PFSK-1 (cell line): ENCODE measurements at regions not wholly inside any gene's neighbourhood (a gene's known extent, or its start where the extent isn't known, plus 50 kb on each side); places are given as distances from the start of the nearest gene placed in this dataset.

ENCODE experiments used
- FOXP2 ChIP-seq: optimal IDR thresholded peaks from 2 replicates; pipeline ENCODE3; 2011; ENCODE audit warnings: borderline replicate concordance, control low read depth, inconsistent platforms; ENCODE audit not compliant: insufficient read depth; ENCODE audit errors: extremely low read length, extremely low read depth
- POLR2AphosphoS5 ChIP-seq: IDR thresholded peaks from 2 replicates; pipeline ENCODE4 v1.6.1; 2012; ENCODE audit warnings: low read depth, mild to moderate bottlenecking, control low read depth, low read length, moderate library complexity
- SIN3A ChIP-seq: IDR thresholded peaks from 2 replicates; pipeline ENCODE4 v1.6.1; 2012; ENCODE audit warnings: mild to moderate bottlenecking, low read length, moderate library complexity, borderline replicate concordance; ENCODE audit not compliant: insufficient read depth
- TAF1 ChIP-seq: IDR thresholded peaks from 2 replicates; pipeline ENCODE4 v1.6.1; 2012; ENCODE audit warnings: low read length, control low read depth, borderline replicate concordance; ENCODE audit not compliant: insufficient read depth
- TF ChIP-seq, protein P1 (sequence below), 2 experiments: IDR thresholded peaks; 2 replicates each; pipeline versions ENCODE4 v1.6.1 to v1.8.0; 2011 to 2012; ENCODE audit warnings: low read depth in 2 of 2, low read length in 2 of 2, control low read depth in 1 of 2, inconsistent platforms in 1 of 2, mild to moderate bottlenecking in 1 of 2, moderate library complexity in 1 of 2; ENCODE audit not compliant: insufficient read depth in 1 of 2

- TF ChIP-seq FOXP2, result no peak
- no peak for TF ChIP-seq TAF1
- TF ChIP-seq, protein P1, sequence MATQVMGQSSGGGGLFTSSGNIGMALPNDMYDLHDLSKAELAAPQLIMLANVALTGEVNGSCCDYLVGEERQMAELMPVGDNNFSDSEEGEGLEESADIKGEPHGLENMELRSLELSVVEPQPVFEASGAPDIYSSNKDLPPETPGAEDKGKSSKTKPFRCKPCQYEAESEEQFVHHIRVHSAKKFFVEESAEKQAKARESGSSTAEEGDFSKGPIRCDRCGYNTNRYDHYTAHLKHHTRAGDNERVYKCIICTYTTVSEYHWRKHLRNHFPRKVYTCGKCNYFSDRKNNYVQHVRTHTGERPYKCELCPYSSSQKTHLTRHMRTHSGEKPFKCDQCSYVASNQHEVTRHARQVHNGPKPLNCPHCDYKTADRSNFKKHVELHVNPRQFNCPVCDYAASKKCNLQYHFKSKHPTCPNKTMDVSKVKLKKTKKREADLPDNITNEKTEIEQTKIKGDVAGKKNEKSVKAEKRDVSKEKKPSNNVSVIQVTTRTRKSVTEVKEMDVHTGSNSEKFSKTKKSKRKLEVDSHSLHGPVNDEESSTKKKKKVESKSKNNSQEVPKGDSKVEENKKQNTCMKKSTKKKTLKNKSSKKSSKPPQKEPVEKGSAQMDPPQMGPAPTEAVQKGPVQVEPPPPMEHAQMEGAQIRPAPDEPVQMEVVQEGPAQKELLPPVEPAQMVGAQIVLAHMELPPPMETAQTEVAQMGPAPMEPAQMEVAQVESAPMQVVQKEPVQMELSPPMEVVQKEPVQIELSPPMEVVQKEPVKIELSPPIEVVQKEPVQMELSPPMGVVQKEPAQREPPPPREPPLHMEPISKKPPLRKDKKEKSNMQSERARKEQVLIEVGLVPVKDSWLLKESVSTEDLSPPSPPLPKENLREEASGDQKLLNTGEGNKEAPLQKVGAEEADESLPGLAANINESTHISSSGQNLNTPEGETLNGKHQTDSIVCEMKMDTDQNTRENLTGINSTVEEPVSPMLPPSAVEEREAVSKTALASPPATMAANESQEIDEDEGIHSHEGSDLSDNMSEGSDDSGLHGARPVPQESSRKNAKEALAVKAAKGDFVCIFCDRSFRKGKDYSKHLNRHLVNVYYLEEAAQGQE (IDR thresholded peaks at IDR 0.05; ENCODE audit: insufficient read depth in 1 of 2, low read depth in 2 of 2, low read length in 2 of 2), result no peak
- TF ChIP-seq POLR2AphosphoS5, result no peak
- TF ChIP-seq SIN3A, result no peak
Observed at GRCh38 chr9:2407450-2407849, 214.1 kb upstream of the VLDLR start.

GRCh38 chr9:2411459-2412215, 209.9 kb upstream of the VLDLR start:
- TF ChIP-seq FOXP2 (no peak), POLR2AphosphoS5 (no peak), TAF1 (no peak), SIN3A (no peak)
- TF ChIP-seq, protein P1 (IDR thresholded peaks at IDR 0.05; ENCODE audit: insufficient read depth in 1 of 2, low read depth in 2 of 2, low read length in 2 of 2), result no peak

DNA sequence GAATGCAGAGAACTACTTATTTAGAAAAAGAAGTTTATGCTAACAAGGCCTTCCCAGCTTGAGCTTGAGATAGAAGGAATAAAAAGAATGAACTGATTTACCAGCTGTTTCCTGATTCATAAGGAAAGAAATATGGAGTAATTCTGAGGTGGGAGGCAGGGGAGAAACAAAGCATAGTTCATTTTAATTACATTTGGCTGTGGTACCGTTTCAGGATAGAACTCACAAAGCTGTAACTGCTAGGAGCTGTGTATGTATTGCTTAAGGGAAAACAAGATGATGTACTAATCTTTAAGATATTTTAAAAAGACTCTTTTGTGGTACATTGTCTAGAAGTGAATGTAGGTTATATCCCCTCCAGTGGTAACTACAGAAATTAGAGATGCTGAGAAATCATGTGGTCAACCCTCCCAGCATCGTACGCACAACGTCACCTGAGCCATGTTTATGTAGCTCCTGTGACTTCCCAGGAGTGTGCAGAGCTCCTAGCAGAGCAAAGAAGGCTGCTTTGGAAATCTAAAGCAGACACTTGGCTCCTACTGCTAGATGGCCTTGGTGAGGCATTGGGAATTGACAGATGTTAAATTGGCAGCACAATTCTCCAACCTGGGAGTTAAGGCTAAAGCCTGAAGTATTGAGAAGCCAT, 208.3 kb upstream of the VLDLR start:
- TF ChIP-seq SIN3A (no peak), TAF1 (no peak), FOXP2 (no peak), POLR2AphosphoS5 (no peak)
- TF ChIP-seq, protein P1 (IDR thresholded peaks at IDR 0.05; ENCODE audit: insufficient read depth in 1 of 2, low read depth in 2 of 2, low read length in 2 of 2), result no peak

GRCh38 chr9:2414465-2414864, 207.1 kb upstream of the VLDLR start:
- no peak for TF ChIP-seq SIN3A

- TF ChIP-seq, protein P1 (IDR thresholded peaks at IDR 0.05; ENCODE audit: insufficient read depth in 1 of 2, low read depth in 2 of 2, low read length in 2 of 2), result no peak
- no peak for TF ChIP-seq SIN3A
Observed at GRCh38 chr9:2415326-2415725, 206.3 kb upstream of the VLDLR start.
